ENCODE measurements at regions not wholly inside any gene's neighbourhood (a gene's known extent, or its start where the extent isn't known, plus 50 kb on each side); places are given as distances from the start of the nearest gene placed in this dataset.

DNA sequence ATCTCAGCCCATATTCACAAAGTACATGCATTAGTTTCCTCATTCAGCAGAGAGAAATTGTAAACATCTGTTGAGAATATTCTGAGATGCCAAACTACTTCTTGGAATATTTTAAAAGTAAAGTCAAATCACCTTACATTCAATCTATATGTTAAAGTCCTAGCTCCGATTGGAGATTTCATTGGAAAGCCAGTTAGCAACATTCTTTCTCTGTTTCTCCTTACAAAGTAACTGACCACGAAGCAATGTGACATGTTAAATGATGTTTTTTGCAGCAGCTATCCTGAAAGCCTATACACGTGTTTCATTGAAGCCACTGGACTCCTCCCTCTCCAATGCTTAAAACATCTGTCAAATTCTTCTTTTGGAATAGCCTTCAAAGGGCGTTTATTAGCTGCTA, 379.1 kb upstream of the CCNH start:
- no peak for FAIRE-seq
- no peak for TF ChIP-seq MXD1 (CRISPR knock-in tag; IDR thresholded peaks at IDR 0.05; ENCODE audit: borderline replicate concordance, poor library complexity, severe bottlenecking)
- TF ChIP-seq, protein P1, sequence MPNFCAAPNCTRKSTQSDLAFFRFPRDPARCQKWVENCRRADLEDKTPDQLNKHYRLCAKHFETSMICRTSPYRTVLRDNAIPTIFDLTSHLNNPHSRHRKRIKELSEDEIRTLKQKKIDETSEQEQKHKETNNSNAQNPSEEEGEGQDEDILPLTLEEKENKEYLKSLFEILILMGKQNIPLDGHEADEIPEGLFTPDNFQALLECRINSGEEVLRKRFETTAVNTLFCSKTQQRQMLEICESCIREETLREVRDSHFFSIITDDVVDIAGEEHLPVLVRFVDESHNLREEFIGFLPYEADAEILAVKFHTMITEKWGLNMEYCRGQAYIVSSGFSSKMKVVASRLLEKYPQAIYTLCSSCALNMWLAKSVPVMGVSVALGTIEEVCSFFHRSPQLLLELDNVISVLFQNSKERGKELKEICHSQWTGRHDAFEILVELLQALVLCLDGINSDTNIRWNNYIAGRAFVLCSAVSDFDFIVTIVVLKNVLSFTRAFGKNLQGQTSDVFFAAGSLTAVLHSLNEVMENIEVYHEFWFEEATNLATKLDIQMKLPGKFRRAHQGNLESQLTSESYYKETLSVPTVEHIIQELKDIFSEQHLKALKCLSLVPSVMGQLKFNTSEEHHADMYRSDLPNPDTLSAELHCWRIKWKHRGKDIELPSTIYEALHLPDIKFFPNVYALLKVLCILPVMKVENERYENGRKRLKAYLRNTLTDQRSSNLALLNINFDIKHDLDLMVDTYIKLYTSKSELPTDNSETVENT (CRISPR knock-in tag; IDR thresholded peaks at IDR 0.05) = no peak
- TF ChIP-seq DEAF1 (CRISPR knock-in tag; IDR thresholded peaks at IDR 0.05) = no peak
- TF ChIP-seq ZNF644 (tag; IDR thresholded peaks at IDR 0.05; ENCODE audit: low read depth) = no peak
- no peak for TF ChIP-seq FOXK2 (conservative IDR thresholded peaks at IDR 0.05 in 1 of 2, IDR thresholded peaks at IDR 0.05 in 1 of 2; ENCODE audit: low read depth in 2 of 2)
- TF ChIP-seq EGR1 (conservative IDR thresholded peaks at IDR 0.05) = no peak
- no peak for TF ChIP-seq TCF3 (CRISPR knock-in tag; IDR thresholded peaks at IDR 0.05)
- TF ChIP-seq ZNF24 (IDR thresholded peaks at IDR 0.05) = no peak
- POLR2A ChIA-PET = no interaction called here

More for the DNA sequence above, 379.1 kb upstream of the CCNH start:
- BruUV-seq (replicated peaks) = no TSS peak
- no peaks in the 10 kb centered on the region for H4K20me1 ChIP-seq (replicated peaks; ENCODE audit: control insufficient read depth, insufficient read depth, low read length)
- no peak overlapping the region for H3K9ac ChIP-seq (ENCODE audit: insufficient read depth in 1 of 2, low read depth in 2 of 2, low read length in 2 of 2)
- H3K27ac ChIP-seq (ENCODE audit: extremely low read depth, low read depth, low read length) = no peak overlapping the region
- H3K79me2 ChIP-seq (ENCODE audit: control insufficient read depth, insufficient read depth, low read length) = no peaks in the 10 kb centered on the region
- no peak overlapping the region for H3K4me3 ChIP-seq
- no peaks in the 10 kb centered on the region for H3K36me3 ChIP-seq (ENCODE audit: control insufficient read depth, insufficient read depth, low read length)
- H3K27me3 ChIP-seq (ENCODE audit: control insufficient read depth in 2 of 2, insufficient read depth in 2 of 2, low read length in 2 of 2) = no peaks in the 10 kb centered on the region
- no peaks in the 10 kb centered on the region for H3K4me1 ChIP-seq (replicated peaks in 1 of 2; ENCODE audit: control insufficient read depth in 2 of 2, insufficient read depth in 2 of 2, low read length in 2 of 2)
- H3K9me3 ChIP-seq (replicated peaks; ENCODE audit: control insufficient read depth, insufficient read depth, low read depth, low read length) = no peaks in the 10 kb centered on the region
- H3K9me1 ChIP-seq (ENCODE audit: control insufficient read depth, insufficient read depth, low read length) = no peaks in the 10 kb centered on the region
- no peak overlapping the region for H2AFZ ChIP-seq (ENCODE audit: low read depth, low read length)
- DNase-seq (ENCODE audit: extremely low read depth in 1 of 4, low spot score in 3 of 4) = no peak
- in situ Hi-C loops (cut with MboI) (no loop called here), intact Hi-C loops (cut with micrococcal nuclease) (no loop called here)
- 1% methylated on average over 4 of the region's 4 CpGs for WGBS (ENCODE audit: insufficient coverage, low coverage, missing lambda C conversion rate)
- CTCF ChIA-PET (ENCODE audit: low intra/inter-chr PET ratio) = no interaction called here
- H3K4me2 ChIP-seq (ENCODE audit: insufficient read depth, low read length) = no peak overlapping the region
- no peak for ATAC-seq

Data from K562 (cell line).